ENCODE measurements at regions not wholly inside any gene's neighbourhood (a gene's known extent, or its start where the extent isn't known, plus 50 kb on each side); places are given as distances from the start of the nearest gene placed in this dataset.

DNA sequence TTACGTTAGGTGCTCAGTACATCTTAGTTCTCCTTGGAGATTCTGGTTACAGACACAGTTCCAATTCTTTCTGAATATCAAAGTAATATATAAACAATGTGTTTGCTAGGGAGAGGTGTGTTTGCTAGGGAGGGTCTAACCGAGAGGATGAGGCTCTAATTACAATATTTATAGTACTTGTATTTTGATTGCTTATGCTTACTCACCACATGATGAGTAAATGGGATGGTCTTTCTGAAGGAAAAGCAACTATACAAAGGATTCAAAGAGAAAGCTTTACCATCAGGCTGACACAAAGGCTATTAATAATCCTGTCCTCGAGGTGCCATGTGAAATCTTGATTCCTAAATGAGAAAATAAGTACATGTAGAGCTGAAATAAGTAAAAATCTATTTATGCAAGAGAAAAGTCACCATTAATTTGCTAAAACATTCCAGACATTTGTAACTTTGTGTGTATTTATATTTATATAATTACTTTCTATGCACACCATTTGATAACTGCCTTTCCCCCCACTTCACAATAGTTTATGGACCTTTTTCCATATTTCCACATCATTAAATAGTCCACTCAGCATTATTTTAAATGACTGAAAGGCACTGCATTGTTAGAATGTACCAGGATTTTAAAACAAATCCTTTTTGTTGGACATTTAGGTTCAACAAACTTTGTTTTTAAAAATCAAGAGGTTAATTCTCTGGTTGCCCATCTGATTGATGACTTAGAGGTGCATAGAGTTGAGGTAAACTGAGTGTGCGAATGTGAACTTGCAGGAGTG, 94.5 kb upstream of the FN1 start:
- TF ChIP-seq, protein P1, sequence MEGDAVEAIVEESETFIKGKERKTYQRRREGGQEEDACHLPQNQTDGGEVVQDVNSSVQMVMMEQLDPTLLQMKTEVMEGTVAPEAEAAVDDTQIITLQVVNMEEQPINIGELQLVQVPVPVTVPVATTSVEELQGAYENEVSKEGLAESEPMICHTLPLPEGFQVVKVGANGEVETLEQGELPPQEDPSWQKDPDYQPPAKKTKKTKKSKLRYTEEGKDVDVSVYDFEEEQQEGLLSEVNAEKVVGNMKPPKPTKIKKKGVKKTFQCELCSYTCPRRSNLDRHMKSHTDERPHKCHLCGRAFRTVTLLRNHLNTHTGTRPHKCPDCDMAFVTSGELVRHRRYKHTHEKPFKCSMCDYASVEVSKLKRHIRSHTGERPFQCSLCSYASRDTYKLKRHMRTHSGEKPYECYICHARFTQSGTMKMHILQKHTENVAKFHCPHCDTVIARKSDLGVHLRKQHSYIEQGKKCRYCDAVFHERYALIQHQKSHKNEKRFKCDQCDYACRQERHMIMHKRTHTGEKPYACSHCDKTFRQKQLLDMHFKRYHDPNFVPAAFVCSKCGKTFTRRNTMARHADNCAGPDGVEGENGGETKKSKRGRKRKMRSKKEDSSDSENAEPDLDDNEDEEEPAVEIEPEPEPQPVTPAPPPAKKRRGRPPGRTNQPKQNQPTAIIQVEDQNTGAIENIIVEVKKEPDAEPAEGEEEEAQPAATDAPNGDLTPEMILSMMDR (IDR thresholded peaks at IDR 0.05), result no peak
- TF ChIP-seq POLR2A (IDR thresholded peaks at IDR 0.05), result no peak
